Right lung (tissue), 2 donors: ENCODE measurements at regions not wholly inside any gene's neighbourhood (a gene's known extent, or its start where the extent isn't known, plus 50 kb on each side); places are given as distances from the start of the nearest gene placed in this dataset.
"Not testable (repeated sequence)": the region's sequence is repeated elsewhere in the genome, so short reads cannot be mapped to it uniquely, and the experiment has no call there.

Experiments
- DNase-seq, 2 donors: peaks; one replicate each; pipeline ENCODE4 v3.0.0-alpha.2; 2013

DNA sequence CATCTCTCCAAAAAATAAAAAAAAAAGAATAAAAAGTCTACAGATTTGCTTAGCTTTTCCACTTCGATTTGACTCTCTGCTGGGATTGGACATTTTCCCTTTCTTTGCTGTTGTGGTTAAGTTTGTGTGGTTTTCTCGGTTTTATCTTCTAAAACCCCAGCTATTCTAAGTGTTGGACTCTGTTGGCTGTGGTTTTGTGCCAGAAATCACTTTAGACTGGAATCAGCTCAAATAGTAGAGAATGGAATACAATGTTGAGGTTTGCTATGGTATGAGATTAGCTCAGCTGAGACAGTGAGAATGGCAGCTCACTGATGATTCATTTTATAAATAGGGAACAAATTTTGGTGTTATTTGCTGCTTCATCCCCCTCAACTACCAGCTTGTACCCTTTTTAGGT, 116.0 kb downstream of the BUB3 start:
- no peak for DNase-seq

DNA sequence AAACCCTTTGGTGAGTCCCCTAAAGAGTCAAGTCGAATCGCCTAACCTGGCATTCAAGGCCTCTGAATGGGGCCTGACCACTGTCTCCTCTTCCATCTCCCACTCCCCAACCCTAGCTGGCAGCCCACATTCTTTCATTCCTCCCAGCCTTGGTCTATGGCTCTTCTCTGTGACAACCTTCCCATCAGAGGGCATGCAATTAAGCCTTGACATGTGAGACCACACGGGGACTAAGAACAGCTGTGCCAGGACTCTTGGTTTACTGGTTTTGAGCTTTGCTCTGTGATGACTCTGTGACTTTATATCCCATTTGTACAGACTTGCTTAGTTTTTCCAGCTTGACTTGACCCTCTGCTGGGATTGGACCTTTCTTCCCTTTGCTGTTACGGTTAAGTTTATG, 116.6 kb downstream of the BUB3 start:
- no peak for DNase-seq

DNA sequence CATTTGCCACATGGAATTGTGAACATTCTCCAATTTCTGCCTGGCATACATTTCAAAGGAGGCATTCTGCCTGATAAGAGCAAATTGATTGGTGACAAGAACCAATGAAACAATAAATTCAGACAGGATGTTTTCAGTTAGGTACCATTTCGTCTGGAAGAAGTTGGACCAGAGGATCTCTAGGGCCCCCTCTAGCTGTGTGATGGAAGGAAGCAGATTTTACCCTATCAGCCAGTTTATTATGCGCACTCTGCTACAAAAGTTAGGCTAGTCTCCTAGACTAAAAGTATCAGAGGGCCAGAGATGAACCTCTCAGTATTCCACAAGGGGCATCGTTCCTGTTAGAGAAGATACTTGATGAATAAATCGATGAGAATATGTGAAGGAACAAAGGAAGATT, 118.0 kb downstream of the BUB3 start:
- no peak for DNase-seq

DNA sequence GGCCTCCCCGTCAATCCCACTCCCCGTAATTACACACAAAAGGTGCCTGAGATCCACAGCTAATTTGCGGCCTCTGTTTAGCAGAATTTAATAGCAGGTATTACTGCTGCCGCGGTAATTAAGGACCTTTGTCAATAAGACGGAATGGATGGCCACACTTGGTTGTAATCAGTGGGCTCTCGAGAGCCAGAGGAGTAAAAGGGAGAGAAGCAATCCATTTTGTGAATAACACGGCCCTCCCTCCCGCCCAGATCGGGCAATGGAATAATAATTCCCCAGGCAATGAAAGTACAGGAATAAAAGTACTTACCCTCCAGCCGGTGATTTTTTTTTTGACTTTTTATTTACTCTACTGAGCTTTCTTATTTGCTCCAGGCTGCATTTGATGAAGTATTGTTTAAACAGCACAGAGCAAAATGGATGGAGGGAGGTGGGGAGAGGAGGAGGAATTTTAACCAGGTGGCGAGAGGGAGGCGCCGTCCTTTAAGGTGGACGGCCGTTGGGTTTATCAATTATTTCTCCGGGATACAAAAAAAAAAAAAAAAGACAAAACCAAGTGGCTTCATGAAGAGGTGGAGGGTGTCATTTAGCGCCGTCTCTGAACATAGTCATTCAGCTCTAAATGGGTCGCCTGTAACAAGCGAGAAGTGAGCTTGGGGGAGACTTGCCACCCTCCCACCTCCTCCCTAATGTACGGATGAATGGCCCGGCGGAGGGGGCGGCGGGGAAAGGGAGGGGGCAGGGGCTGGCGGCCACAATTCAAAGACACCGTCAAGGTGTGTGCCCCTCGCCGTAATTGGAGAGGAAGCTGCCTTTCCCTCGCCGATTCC, 120.3 kb downstream of the BUB3 start:
- DNase-seq = peak in 1 of 2 donors; percentile 6

DNA sequence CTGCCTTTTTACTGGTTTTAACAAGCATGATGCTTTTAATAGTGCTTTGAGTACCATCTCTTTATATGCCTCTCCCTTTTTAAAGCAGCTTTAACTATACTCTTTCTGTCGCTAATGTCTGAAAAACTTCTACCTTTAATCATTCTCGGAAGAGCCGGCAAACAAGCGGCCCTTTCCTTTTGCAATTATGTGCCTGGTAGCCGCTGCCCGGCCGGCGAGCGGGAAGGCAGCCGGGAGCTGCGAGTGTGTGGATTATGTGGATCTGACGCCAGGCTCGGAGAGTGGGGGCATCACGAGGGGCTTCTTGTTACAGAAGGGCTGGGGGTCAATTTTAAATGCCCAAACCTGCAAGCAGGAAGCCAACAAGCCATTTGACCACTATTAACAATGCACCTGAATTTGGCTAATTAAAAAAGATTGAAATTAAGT, 120.9 kb downstream of the BUB3 start:
- DNase-seq = no peak

DNA sequence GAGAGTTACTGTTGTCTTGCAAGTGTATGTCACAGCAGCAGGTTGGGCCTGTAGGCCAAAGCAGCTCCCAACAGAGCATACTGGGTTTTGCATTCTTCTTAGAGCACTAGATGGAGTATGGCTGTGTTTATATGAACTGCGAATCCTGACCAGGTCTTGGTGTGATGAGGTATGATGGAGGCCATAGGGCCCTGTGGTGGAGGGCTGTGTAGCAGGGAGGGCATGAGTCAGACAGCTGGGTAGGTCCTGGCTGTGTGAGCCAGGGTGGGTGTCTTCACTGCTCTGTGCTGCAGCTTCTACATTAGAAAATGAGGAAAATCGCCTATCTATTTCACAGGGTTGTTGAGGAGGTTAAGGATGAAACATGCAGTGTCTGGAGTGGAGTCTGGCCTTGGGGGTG, 124.2 kb downstream of the BUB3 start:
- no peak for DNase-seq

DNA sequence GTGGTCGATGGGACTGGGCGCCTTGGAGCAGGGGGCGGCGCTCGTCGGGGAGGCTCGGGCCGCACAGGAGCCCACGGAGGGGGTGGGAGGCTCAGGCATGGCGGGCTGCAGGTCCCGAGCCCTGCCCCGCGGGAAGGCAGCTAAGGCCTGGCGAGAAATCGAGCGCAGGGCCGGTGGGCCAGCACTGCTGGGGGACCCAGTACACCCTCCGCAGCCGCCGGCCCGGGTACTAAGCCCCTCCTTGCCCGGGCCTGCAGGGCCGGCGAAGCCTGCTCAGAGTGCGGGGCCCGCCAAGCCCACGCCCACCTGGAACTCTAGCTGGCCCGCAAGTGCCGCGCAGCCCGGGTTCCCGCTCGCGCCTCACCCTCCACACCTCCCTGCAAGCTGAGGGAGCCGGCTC, 129.2 kb downstream of the BUB3 start:
- not testable (repeated sequence) for DNase-seq

DNA sequence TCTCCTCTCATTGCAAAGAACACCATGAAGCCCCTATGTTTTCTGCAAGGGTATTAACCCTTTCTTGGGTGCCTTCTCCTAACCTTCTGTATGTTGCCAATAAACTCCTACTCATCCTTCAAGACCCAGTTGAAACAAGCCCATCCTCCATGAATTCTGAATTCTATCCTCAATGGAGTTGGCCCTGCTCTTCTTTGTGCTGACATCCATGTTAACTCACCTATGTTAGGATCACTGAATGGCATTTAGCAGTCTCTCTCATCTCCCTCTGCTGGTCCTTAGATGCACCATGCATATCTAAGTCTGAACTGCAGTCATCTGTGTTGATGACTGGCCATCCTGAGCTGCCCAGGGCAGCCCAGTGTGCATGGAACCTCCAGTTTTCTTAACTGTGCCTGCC, 129.8 kb downstream of the BUB3 start:
- no peak for DNase-seq

DNA sequence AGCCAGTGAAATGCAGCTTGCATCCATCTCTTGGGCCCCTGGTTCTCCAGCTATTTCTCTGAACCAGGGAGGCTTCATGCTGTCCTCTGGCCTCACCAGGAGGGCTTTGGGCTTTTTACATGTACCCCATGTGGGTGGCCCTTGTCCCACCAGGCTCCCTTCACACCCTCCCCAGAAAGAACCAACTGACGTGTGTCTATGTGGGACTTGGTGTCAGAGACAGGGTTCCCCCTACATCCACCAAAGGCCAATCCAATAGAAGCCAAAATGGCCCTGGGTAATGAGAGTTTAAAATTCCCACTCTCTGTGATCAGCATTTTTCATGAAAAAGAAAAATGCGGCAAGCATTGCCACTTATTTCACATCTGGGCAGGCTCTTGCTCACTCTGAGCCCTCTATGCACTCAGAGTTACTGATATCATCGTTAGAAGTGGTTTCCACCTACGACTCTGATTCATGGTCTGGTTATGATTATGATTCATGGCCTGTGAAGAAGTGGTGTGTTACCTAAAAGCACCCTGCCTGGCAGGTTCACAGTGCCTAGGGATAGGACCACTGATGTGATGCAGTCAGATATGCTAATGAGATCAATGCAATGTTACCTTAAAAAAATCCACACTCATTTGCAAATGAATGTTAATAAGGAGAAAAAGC, 133.5 kb downstream of the BUB3 start:
- no peak for DNase-seq

DNA sequence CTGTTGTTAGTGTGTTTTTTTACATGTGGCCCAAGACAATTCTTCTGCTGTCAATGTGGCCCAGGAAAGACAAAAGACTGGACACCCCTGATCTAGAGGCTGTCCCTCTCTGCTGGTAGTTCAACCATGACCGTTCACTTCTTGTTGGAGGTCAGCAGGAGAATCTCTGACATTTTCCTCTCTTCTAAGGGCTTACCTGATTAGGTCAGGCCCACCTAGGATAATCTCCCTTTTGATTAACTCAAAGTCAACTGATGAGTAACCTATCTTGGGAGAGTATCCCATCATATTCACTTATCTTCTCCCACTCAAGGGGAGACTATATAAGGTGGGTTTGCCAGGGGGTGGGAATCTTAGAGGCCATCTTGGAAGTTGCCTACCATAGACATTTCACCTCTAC, 135.2 kb downstream of the BUB3 start:
- no peak for DNase-seq

DNA sequence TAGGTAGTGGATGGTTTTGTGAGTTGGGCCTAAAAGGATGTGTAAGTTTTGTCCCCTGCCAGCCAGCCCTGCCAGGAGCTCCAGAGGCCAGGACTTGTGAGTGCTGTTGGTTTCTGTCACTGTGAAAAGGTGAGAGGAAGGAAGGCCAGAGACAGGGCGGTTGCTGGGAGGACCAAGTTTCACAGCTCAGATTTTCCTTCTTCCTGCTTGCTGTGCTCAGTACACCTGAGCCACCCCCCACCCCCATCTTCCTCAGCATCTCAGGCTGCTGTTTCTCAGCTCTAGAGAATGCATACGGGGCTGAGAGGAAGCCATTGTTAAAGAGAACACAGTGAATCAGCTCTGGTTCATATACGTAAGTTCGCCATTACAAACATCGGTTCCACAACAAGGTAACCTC, 139.9 kb downstream of the BUB3 start:
- DNase-seq = no peak

DNA sequence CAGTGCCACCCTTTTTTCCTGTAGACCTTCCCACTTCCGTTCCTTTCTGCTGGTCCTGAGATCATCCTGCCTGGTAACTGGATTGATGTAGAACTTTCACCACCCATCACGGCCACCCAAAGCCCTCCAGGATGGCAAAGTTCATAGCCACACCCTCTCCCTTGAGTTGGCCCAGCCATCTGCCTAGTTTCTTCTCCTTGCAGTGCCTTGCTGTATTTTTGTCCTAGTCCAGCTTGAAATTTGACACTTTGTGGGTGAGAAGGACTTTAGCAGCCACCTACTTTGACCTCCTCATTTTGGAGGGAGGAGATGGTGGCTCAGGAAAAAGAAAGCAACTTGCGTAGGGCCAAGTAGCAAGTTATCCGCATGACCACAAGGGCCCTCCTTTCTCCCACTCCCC, 140.7 kb downstream of the BUB3 start:
- no peak for DNase-seq

DNA sequence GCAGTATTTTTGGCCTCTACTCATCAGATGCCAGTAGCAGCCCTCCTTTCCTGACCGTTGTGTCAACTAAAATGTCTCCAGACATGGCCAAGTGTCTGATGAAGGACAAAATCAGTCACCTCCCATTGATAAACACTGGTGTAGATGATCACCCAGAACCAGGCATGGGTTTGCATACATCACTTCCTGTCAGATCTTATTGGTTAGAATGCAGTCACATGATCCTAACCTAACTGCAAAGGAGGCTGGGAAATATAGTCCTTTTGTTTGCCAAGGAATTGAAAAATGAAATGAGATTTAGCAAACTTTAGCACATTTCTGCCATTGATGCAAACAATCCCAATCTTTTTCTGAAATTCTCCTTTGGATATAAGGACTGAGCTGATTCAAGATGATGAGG, 141.4 kb downstream of the BUB3 start:
- DNase-seq = no peak

DNA sequence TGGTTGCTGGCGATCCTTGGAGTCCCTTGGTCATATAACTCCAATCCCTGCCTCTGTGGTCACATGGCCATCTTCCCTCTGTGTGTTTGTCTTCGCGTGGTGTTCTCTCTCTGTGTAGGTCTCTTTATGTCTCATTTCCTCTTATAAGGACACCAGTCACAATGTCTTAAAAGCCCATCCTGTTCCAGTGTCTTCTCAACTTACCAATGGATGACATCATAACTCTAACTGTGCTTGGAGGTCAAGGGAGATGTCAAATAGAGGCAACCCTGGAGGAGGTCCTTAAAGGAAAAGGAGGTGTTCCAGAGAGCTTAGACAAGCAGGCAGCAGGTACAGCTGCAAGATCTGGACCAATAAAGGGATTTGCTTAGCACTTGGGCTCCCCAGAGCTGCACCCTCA, 143.0 kb downstream of the BUB3 start:
- DNase-seq = no peak

DNA sequence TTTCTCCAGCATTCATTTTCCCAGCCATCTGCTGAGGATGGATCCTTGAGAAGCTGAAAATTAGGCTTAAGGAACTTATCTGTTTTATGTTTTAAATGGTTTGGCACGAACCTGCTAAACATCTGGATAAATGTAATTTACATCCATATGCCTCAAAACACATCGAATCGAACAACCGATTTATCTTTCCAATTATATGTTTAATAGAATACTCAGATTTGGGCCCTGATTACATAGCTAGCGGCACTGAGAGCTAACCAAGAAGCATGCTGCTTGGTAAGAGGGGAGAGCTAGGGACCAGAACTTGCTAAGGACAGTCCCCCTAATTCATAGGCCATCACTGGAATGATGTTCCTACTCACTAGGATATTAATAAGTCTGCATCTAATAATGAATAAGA, 144.4 kb downstream of the BUB3 start:
- no peak for DNase-seq

DNA sequence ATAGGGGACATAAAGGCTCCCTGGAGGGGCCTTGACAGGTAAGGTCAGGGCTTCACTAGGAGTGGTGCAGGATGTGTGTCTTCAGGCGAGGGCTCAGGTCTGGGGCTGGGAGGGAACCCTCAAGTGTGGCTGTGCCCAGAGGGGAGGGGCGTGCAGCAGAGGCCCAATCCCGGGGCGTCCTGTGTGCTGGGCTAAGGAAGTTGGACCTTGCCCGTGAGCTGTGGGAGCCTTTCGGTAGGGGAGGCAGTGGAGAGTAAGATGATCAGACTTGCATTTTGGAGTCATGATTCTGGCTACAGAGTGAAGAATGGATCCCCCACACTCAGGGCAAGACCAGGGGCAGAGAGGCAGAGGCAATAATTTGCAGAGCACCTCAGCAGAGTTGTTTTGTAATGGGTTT, 145.4 kb downstream of the BUB3 start:
- no peak for DNase-seq

DNA sequence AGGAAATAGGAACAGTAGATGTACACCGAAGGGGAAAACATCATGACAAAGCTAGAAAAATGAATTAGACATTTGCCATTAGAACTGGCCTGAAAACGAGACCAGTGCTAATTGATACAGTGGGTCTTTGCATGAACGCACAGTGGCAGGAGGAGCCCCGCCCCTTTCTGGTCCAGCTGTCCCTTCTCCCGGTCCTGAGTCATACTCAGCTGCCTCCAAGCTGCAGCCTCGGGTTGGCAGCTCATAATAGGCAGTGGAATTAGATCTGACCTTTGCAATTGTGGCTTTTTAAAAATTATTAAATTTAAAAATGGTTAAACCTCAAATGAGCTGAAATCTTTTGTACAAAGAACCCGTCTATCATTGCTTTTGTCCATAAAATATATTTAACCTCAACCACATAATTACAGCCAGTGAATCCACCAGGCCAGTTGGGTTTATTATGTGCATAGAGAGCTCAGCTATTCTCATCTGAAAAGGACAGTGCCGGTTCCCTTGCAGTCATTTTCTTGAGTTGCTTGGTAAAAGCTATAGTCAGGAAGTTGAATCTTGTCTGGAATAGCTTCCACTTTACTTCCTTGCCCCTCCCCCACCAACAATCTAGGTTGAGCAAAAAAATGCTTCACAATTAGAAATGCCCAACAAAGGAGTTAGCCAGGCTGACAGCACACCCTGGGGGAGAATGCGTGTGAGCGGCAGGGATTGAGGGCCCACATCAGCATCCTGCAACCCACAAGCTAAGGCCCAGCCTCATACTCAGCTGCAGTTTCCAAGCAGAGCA, 147.1 kb downstream of the BUB3 start:
- no peak for DNase-seq

DNA sequence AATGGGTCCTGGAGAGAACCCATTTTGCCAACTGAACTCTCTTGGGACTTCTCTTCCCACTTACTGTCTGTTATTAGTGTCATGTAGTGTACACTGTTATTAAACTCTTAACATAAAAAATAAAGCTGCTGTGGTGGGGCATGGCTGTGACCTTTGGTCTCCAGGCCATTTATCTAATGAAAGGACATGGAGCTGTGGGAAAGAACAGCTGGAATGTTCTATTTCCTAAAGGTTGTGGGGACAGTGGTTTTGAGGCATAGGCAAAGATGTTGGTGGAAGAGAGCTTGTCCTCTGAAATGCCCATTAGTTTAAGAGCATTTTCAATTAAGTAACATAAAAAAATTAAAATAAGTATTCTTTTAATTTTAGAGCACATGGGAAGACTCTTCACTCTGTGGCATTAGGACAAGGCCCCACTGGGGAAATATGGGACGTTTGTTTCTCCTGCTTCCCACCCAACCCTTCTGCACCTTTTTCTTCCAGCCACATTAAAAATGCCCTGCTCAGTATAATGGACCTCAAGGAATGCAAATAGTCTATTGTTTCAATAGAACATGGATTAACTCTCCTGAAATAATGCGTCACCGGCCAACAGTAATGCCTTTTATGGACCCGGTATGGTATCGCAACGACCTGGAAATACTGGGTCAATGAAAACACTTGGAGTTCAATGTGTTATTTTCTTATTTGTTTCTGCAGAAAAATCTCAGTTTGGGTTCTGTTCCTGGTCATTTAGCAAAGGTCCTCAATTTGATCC, 149.6 kb downstream of the BUB3 start:
- DNase-seq = no peak

DNA sequence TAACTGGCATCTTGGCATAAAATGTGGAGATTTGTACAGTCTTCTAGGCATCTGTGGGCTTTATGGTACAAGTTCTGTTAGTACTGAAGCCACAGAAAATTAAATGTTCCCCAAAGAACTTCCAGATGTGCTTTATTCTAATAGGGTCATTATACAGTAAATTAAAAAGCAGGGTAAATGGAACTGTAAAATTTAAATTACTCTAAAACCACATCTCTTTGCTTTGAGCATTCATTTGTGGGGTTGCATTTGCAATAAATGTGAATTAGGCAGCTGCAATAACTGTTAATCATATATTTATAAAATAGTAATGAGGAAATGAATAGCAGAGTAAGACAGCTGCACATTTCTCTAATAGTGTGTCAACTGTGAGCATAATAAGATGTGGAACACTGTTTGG, 151.5 kb downstream of the BUB3 start:
- DNase-seq = no peak

DNA sequence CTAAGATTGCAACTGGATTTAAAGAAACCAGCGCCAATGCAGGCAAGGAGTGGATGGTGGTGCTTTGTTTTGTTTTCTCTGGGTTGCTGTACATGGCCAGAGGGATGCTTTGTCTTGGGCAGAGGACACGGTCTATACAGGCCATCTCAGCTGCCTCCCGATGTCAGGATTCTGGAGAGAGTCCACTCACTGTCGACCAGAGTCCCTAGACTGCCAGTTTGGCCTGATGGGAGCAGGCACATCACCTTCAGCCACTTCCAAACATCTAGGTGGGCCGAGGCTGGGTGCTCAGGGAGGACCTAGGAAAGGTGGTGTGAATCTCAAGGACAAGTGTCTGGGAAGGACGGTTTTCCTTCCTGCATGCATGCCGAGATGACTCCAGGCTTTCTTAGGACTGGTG, 152.1 kb downstream of the BUB3 start:
- no peak for DNase-seq

DNA sequence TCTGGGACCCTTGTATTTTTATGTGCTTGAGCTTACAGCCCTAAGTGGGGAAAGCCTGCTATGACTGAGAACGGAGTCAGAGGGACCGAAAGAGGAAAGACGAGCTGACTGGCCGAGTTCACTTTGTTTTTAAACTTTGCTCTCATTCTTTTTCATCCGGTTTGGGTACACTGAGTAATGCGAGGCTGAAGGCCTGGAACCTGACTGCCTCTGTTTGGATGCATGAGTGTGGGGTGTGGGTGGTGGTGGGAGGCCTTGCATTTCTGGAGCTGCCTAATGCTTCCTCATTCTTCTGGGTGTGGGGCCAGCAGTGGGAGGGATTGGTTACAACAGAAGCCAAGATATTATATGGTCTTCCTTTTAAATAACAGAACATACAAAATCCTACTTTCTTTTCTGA, 155.5 kb downstream of the BUB3 start:
- no peak for DNase-seq

DNA sequence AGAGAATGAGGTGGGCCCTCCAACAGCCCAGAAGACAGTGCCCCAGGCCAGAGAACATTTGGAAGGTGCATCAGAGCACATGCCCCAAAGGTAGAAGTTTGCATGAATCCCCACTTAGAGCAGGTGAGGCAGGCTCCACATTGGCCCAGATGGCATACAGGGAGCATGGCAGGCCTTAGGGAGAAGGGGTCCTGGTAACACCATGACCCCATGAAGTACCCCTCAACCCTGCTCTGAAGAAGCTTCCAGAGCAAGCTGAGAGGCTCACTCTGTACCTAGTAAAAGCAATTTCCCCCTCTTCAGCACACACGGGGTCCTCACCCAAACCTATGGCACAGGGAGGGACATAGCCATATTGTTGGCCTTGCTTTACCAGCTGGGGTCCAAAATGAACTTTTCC, 162.6 kb downstream of the BUB3 start:
- no peak for DNase-seq
